PC-9 (cell line): ENCODE measurements at regions not wholly inside any gene's neighbourhood (a gene's known extent, or its start where the extent isn't known, plus 50 kb on each side); places are given as distances from the start of the nearest gene placed in this dataset.

Experiments used
- BruUV-seq: library from RNA; stranded (reverse); fragments of 400-500 nt; replicated peaks from 2 replicates; lab custom pipeline; 2021; lab: Mats Ljungman, UMichigan
- CTCF ChIA-PET: fragments of 300-600 bp; sonication (Branson Sonifier 250); formaldehyde crosslinking; loops from one replicate; lab custom pipeline; 2022; ENCODE audit warnings: antibody characterized with exemption; lab: Charles Lee
- POLR2A ChIA-PET: fragments of 300-600 bp; sonication (Branson Sonifier 250); formaldehyde crosslinking; loops from one replicate; lab custom pipeline; 2022; ENCODE audit warnings: antibody characterized with exemption; ENCODE audit not compliant: unreplicated experiment; lab: Charles Lee
- DNase-seq, 2 experiments: peaks; one replicate each; pipeline versions ENCODE4 v3.0.0 to v3.0.0-alpha.2; 2015 to 2022; ENCODE audit warnings: mixed read lengths in 1 of 2
- H2AFZ ChIP-seq: fragments of 200-600 bp; sonication (generic); 2 replicates; pipeline ENCODE4 v1.8.1; 2017; ENCODE audit warnings: antibody characterized with exemption
- H3F3A ChIP-seq: fragments of 200-600 bp; sonication (generic); 2 replicates; pipeline ENCODE4 v1.8.1; 2017; ENCODE audit warnings: antibody characterized with exemption, mild to moderate bottlenecking, low read depth; ENCODE audit not compliant: insufficient read depth
- H3K27ac ChIP-seq: fragments of 200-600 bp; sonication (generic); 2 replicates; pipeline ENCODE4 v1.6.1; 2016; ENCODE audit warnings: mixed run types
- H3K27me3 ChIP-seq: fragments of 200-600 bp; sonication (generic); 2 replicates; pipeline ENCODE4 v1.6.1; 2016; ENCODE audit warnings: low read depth, mixed run types; ENCODE audit not compliant: insufficient read depth
- H3K36me3 ChIP-seq: fragments of 200-600 bp; sonication (generic); 2 replicates; pipeline ENCODE4 v1.6.1; 2016; ENCODE audit warnings: low read depth, mixed run types
- H3K4me1 ChIP-seq: fragments of 200-600 bp; sonication (generic); replicated peaks from 2 replicates; pipeline ENCODE4 v1.6.1; 2016; ENCODE audit warnings: mixed run types; ENCODE audit not compliant: insufficient read depth
- H3K4me2 ChIP-seq: fragments of 200-600 bp; sonication (generic); 2 replicates; pipeline ENCODE4 v1.6.1; 2017; ENCODE audit warnings: mixed run types
- H3K4me3 ChIP-seq: fragments of 200-600 bp; sonication (generic); 2 replicates; pipeline ENCODE4 v1.6.1; 2016; ENCODE audit warnings: mixed run types
- H3K79me2 ChIP-seq: fragments of 200-600 bp; sonication (generic); 2 replicates; pipeline ENCODE4 v1.6.1; 2017; ENCODE audit warnings: low read depth, mixed run types
- H3K9me2 ChIP-seq: fragments of 200-600 bp; sonication (generic); 2 replicates; pipeline ENCODE4 v1.8.1; 2017; ENCODE audit warnings: mild to moderate bottlenecking; ENCODE audit not compliant: insufficient read depth
- H3K9me3 ChIP-seq: fragments of 200-600 bp; sonication (generic); 2 replicates; pipeline ENCODE4 v1.8.1; 2016; ENCODE audit warnings: low read depth; ENCODE audit not compliant: insufficient read depth
- H4K20me1 ChIP-seq: fragments of 200-600 bp; sonication (generic); 2 replicates; pipeline ENCODE4 v1.8.1; 2017; ENCODE audit not compliant: insufficient read depth
- EZH2 ChIP-seq: fragments of 200-600 bp; sonication (generic); IDR thresholded peaks from 2 replicates; pipeline ENCODE4 v1.8.0; 2017; ENCODE audit warnings: antibody characterized with exemption, low read depth
- intact Hi-C: fragments of 100-400 bp; cut with micrococcal nuclease; formaldehyde crosslinking; loops from one replicate; pipeline ENCODE4 v1.10.0; 2022; ENCODE audit not compliant: unreplicated experiment
- TF ChIP-seq, protein P1 (sequence below): fragments of 200-600 bp; sonication (generic); conservative IDR thresholded peaks from 2 replicates; pipeline ENCODE4 v1.6.1; 2017; ENCODE audit warnings: mixed run types, antibody characterized with exemption, mild to moderate bottlenecking, moderate library complexity

DNA sequence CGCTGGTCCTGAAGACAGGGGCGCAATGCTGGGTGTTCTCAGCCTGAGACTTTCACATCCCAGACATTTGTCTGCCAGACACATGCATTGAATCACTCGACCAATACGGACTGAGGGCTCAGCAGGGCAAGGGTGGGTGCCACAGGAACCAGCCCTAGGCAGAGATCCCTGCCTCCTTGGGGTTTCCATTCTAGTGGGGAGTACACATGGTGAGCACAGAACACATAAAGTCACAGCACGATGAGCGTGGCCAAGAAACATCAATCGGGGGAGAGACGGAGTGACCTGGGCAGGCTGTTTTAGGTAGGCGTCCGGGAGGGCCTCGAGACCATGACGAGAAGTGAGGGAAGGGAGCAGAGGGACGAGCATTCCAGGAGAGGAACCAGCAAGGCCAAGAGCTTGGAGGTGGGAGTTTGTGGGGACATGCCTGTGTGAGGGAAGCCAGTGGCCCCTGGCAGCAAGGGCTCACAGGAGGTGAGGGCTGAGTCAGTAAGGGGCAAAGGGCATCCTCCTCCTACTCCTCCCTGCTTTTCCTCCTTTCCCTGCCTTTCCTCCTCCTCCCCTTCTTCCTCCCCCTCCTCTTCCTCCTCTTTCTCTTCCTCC is 126.3 kb upstream of the PEG3 start:
- no TSS peak for BruUV-seq
- DNase-seq, result no peak
- H3F3A ChIP-seq, result no peaks in the 10 kb centered on the region
- H3K36me3 ChIP-seq, result no peaks in the 10 kb centered on the region
- H3K27me3 ChIP-seq, result peaks cover 85% of the 10 kb centered on the region
- no peak overlapping the region for H2AFZ ChIP-seq
- ChIA-PET POLR2A (no interaction called here), CTCF (no interaction called here)
- intact Hi-C loops, result no loop called here
- no peak overlapping the region for H3K4me2 ChIP-seq
- no peak overlapping the region for H3K27ac ChIP-seq
- H3K4me1 ChIP-seq, result no peaks in the 10 kb centered on the region
- no peaks in the 10 kb centered on the region for H4K20me1 ChIP-seq
- H3K9me3 ChIP-seq, result no peaks in the 10 kb centered on the region
- no peaks in the 10 kb centered on the region for H3K9me2 ChIP-seq
- H3K79me2 ChIP-seq, result no peaks in the 10 kb centered on the region
- TF ChIP-seq EZH2, result no peak
- TF ChIP-seq, protein P1, sequence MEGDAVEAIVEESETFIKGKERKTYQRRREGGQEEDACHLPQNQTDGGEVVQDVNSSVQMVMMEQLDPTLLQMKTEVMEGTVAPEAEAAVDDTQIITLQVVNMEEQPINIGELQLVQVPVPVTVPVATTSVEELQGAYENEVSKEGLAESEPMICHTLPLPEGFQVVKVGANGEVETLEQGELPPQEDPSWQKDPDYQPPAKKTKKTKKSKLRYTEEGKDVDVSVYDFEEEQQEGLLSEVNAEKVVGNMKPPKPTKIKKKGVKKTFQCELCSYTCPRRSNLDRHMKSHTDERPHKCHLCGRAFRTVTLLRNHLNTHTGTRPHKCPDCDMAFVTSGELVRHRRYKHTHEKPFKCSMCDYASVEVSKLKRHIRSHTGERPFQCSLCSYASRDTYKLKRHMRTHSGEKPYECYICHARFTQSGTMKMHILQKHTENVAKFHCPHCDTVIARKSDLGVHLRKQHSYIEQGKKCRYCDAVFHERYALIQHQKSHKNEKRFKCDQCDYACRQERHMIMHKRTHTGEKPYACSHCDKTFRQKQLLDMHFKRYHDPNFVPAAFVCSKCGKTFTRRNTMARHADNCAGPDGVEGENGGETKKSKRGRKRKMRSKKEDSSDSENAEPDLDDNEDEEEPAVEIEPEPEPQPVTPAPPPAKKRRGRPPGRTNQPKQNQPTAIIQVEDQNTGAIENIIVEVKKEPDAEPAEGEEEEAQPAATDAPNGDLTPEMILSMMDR, result no peak
- H3K4me3 ChIP-seq, result no peak overlapping the region

DNA sequence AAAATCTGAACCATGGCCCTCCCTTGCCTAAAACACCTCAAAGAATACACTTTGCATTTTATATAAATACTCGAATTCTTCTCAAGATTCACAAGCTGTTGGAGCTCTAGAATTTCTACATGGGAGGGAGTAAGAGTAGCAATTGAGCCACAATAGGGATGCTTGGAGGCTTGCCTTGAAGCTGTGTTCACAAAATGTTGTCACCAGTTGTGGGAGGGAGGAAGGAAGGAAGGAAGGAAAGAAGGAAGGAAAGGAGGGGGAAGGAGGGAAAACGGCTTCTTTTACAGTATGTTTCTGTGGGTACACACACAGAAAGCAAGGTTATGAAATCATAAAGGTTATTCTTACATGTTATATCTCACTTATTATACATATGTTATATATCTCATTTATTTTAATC is 128.6 kb upstream of the PEG3 start:
- H3K9me2 ChIP-seq, result no peaks in the 10 kb centered on the region
- H4K20me1 ChIP-seq, result no peaks in the 10 kb centered on the region
- intact Hi-C loops, result no loop called here
- TF ChIP-seq, protein P1, result no peak
- no peak for TF ChIP-seq EZH2
- ChIA-PET POLR2A (no interaction called here), CTCF (no interaction called here)
- H3K9me3 ChIP-seq, result no peaks in the 10 kb centered on the region
- no peaks in the 10 kb centered on the region for H3K79me2 ChIP-seq
- peaks cover 94% of the 10 kb centered on the region for H3K27me3 ChIP-seq
- no peaks in the 10 kb centered on the region for H3K36me3 ChIP-seq
- no peak overlapping the region for H3K4me3 ChIP-seq
- DNase-seq, result no peak
- no peak overlapping the region for H3K27ac ChIP-seq
- no peak overlapping the region for H3K4me2 ChIP-seq
- no peaks in the 10 kb centered on the region for H3K4me1 ChIP-seq
- no TSS peak for BruUV-seq
- H2AFZ ChIP-seq, result no peak overlapping the region
- H3F3A ChIP-seq, result no peaks in the 10 kb centered on the region

DNA sequence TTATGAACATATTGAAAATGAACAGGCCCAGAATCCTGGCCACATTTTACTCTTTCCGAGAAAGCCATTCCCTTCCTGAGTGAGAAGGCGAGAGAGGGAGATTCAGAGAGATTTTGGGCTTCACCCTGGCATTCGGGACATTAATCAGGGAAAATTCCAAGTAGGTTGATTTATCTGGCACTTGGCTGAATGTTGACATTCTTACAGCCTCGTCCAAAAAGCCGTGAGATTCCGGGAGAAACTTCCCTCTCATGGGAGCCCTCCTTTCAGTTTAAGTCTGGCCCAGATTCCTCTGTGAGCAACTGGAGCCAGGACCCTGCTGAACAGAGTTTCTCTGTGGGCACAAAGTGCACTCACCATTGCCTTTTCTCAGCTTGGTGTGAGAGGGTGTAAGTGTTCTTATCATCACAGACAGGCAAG is 129.2 kb upstream of the PEG3 start:
- Histone ChIP-seq H3K9me3 (no peaks in the 10 kb centered on the region), H3K27ac (no peak overlapping the region), H2AFZ (no peak overlapping the region), H3K36me3 (no peaks in the 10 kb centered on the region), H3K4me2 (no peak overlapping the region), H3K9me2 (no peaks in the 10 kb centered on the region), H3K4me3 (no peak overlapping the region), H3K27me3 (peaks cover 94% of the 10 kb centered on the region), H3K79me2 (no peaks in the 10 kb centered on the region), H3K4me1 (no peaks in the 10 kb centered on the region), H3F3A (no peaks in the 10 kb centered on the region), H4K20me1 (no peaks in the 10 kb centered on the region)
- ChIA-PET CTCF (no interaction called here), POLR2A (no interaction called here)
- no TSS peak for BruUV-seq
- DNase-seq, result no peak
- no peak for TF ChIP-seq EZH2
- TF ChIP-seq, protein P1, result no peak
- intact Hi-C loops, result no loop called here
